HEK293 (cell line): ENCODE measurements at regions not wholly inside any gene's neighbourhood (a gene's known extent, or its start where the extent isn't known, plus 50 kb on each side); places are given as distances from the start of the nearest gene placed in this dataset.

Source experiments
- CTCF ChIA-PET: fragments of 350-600 bp; formaldehyde crosslinking; extraction: SDS; loops from one replicate; lab custom pipeline; 2021; ENCODE audit warnings: antibody characterized with exemption; lab: Yijun Ruan, JAX
- POLR2A ChIA-PET: fragments of 300-600 bp; formaldehyde crosslinking; extraction: SDS; loops from one replicate; lab custom pipeline; 2020; ENCODE audit warnings: antibody characterized with exemption, inconsistent platforms; lab: Yijun Ruan, JAX
- H3K27ac ChIP-seq: fragments of 200-500 bp; sonication (Bioruptor generic); 2 replicates; pipeline ENCODE4 v1.5.1; 2014; ENCODE audit warnings: low read depth, low read length, control low read depth, inconsistent platforms; ENCODE audit errors: extremely low read depth
- H3K36me3 ChIP-seq, 2 experiments: fragments of 200-500 bp in 1 of 2; sonication (Bioruptor generic) in 1 of 2; 1 replicate in 1 of 2; 2 replicates in 1 of 2; pipeline ENCODE4 v1.5.1; 2014 to 2017; ENCODE audit warnings: inconsistent platforms in 2 of 2, low read length in 2 of 2; ENCODE audit not compliant: control insufficient read depth in 2 of 2, insufficient read depth in 1 of 2
- H3K4me1 ChIP-seq: fragments of 200-500 bp; sonication (Bioruptor generic); 2 replicates; pipeline ENCODE4 v1.5.1; 2014; ENCODE audit warnings: mild to moderate bottlenecking, low read length, inconsistent platforms; ENCODE audit not compliant: control insufficient read depth, insufficient read depth
- H3K4me3 ChIP-seq: 2 replicates; pipeline ENCODE4 v1.5.1; 2011; ENCODE audit warnings: low read depth, mild to moderate bottlenecking, control low read depth, low read length, moderate library complexity
- H3K9me3 ChIP-seq: fragments of 200-500 bp; sonication (Bioruptor generic); 2 replicates; pipeline ENCODE4 v1.5.1; 2014; ENCODE audit warnings: low read depth, low read length, inconsistent platforms; ENCODE audit not compliant: control insufficient read depth, insufficient read depth
- MEIS1 ChIP-seq: sonication (generic); formaldehyde crosslinking; IDR thresholded peaks from 2 replicates; pipeline ENCODE4 v1.8.1; 2022; ENCODE audit warnings: missing genetic modification reagents, mild to moderate bottlenecking, borderline replicate concordance
- OVOL3 ChIP-seq: fragments of 450-650 bp; formaldehyde crosslinking; IDR thresholded peaks from 2 replicates; pipeline ENCODE4 v1.5.1; 2016; ENCODE audit warnings: missing biosample characterization, missing genetic modification characterization
- SP3 ChIP-seq: fragments of 450-650 bp; formaldehyde crosslinking; IDR thresholded peaks from 2 replicates; pipeline ENCODE4 v1.5.1; 2016; ENCODE audit warnings: missing biosample characterization, missing genetic modification characterization
- ZEB2 ChIP-seq: fragments of 450-650 bp; formaldehyde crosslinking; IDR thresholded peaks from 2 replicates; pipeline ENCODE4 v1.5.1; 2016; ENCODE audit warnings: missing biosample characterization, missing genetic modification characterization
- ZNF112 ChIP-seq: fragments of 450-650 bp; formaldehyde crosslinking; IDR thresholded peaks from 2 replicates; pipeline ENCODE4 v1.5.0; 2017; ENCODE audit warnings: missing biosample characterization, missing genetic modification characterization
- ZNF138 ChIP-seq: fragments of 450-650 bp; formaldehyde crosslinking; IDR thresholded peaks from 2 replicates; pipeline ENCODE4 v1.5.1; 2016; ENCODE audit warnings: missing biosample characterization, missing genetic modification characterization, borderline replicate concordance
- ZNF169 ChIP-seq: fragments of 450-650 bp; formaldehyde crosslinking; IDR thresholded peaks from 2 replicates; pipeline ENCODE4 v1.5.1; 2016; ENCODE audit warnings: missing biosample characterization, missing genetic modification characterization
- ZNF202 ChIP-seq: fragments of 450-650 bp; formaldehyde crosslinking; IDR thresholded peaks from 2 replicates; pipeline ENCODE4 v1.5.1; 2016; ENCODE audit warnings: missing biosample characterization, missing genetic modification characterization, borderline replicate concordance
- ZNF274 ChIP-seq, 2 experiments: fragments of 200-500 bp in 1 of 2; fragments of 450-650 bp in 1 of 2; sonication (Bioruptor generic) in 1 of 2; formaldehyde crosslinking in 1 of 2; IDR thresholded peaks; 2 replicates each; pipeline versions ENCODE4 v1.5.1 to v1.6.1; 2014 to 2016; ENCODE audit warnings: borderline replicate concordance in 1 of 2, inconsistent platforms in 1 of 2, low read length in 1 of 2, missing biosample characterization in 1 of 2, missing genetic modification characterization in 1 of 2
- ZNF302 ChIP-seq: fragments of 450-650 bp; formaldehyde crosslinking; IDR thresholded peaks from 2 replicates; pipeline ENCODE4 v1.5.1; 2016; ENCODE audit warnings: missing biosample characterization, missing genetic modification characterization, low read depth
- ZNF404 ChIP-seq: fragments of 450-650 bp; formaldehyde crosslinking; IDR thresholded peaks from 2 replicates; pipeline ENCODE4 v1.5.1; 2017; ENCODE audit warnings: missing biosample characterization, missing genetic modification characterization
- ZNF433 ChIP-seq: fragments of 450-650 bp; formaldehyde crosslinking; IDR thresholded peaks from 2 replicates; pipeline ENCODE4 v1.5.1; 2016; ENCODE audit warnings: missing biosample characterization, missing genetic modification characterization, low read depth
- ZNF473 ChIP-seq: fragments of 450-650 bp; formaldehyde crosslinking; IDR thresholded peaks from 2 replicates; pipeline ENCODE4 v1.5.1; 2017; ENCODE audit warnings: missing biosample characterization, missing genetic modification characterization
- ZNF544 ChIP-seq: fragments of 450-650 bp; formaldehyde crosslinking; IDR thresholded peaks from 2 replicates; pipeline ENCODE4 v1.5.0; 2017; ENCODE audit warnings: missing biosample characterization, missing genetic modification characterization
- ZNF560 ChIP-seq: fragments of 450-650 bp; formaldehyde crosslinking; IDR thresholded peaks from 2 replicates; pipeline ENCODE4 v1.5.1; 2017; ENCODE audit warnings: missing biosample characterization, missing genetic modification characterization, borderline replicate concordance
- ZNF610 ChIP-seq: fragments of 450-650 bp; formaldehyde crosslinking; IDR thresholded peaks from 2 replicates; pipeline ENCODE4 v1.5.1; 2016; ENCODE audit warnings: missing biosample characterization, missing genetic modification characterization, borderline replicate concordance
- ZNF621 ChIP-seq: fragments of 450-650 bp; formaldehyde crosslinking; IDR thresholded peaks from 2 replicates; pipeline ENCODE4 v1.5.1; 2017; ENCODE audit warnings: missing biosample characterization, missing genetic modification characterization
- ZNF624 ChIP-seq: fragments of 450-650 bp; formaldehyde crosslinking; IDR thresholded peaks from 2 replicates; pipeline ENCODE4 v1.5.1; 2017; ENCODE audit warnings: missing biosample characterization, missing genetic modification characterization
- ZNF701 ChIP-seq: fragments of 450-650 bp; formaldehyde crosslinking; IDR thresholded peaks from 2 replicates; pipeline ENCODE4 v1.5.1; 2016; ENCODE audit warnings: missing biosample characterization, missing genetic modification characterization
- ZNF785 ChIP-seq: fragments of 450-650 bp; formaldehyde crosslinking; IDR thresholded peaks from 2 replicates; pipeline ENCODE4 v1.5.1; 2016; ENCODE audit warnings: missing biosample characterization, missing genetic modification characterization
- TF ChIP-seq, protein P1 (sequence below): fragments of 450-650 bp; formaldehyde crosslinking; IDR thresholded peaks from 2 replicates; pipeline ENCODE4 v1.5.1; 2016; ENCODE audit warnings: missing biosample characterization, missing genetic modification characterization, low read depth
- TF ChIP-seq, protein P2 (sequence below): fragments of 450-650 bp; formaldehyde crosslinking; IDR thresholded peaks from 2 replicates; pipeline ENCODE4 v1.5.1; 2016; ENCODE audit warnings: missing biosample characterization, missing genetic modification characterization
- TF ChIP-seq, protein P3 (sequence below): fragments of 450-650 bp; formaldehyde crosslinking; IDR thresholded peaks from 2 replicates; pipeline ENCODE4 v1.5.1; 2016; ENCODE audit warnings: missing biosample characterization, missing genetic modification characterization

DNA sequence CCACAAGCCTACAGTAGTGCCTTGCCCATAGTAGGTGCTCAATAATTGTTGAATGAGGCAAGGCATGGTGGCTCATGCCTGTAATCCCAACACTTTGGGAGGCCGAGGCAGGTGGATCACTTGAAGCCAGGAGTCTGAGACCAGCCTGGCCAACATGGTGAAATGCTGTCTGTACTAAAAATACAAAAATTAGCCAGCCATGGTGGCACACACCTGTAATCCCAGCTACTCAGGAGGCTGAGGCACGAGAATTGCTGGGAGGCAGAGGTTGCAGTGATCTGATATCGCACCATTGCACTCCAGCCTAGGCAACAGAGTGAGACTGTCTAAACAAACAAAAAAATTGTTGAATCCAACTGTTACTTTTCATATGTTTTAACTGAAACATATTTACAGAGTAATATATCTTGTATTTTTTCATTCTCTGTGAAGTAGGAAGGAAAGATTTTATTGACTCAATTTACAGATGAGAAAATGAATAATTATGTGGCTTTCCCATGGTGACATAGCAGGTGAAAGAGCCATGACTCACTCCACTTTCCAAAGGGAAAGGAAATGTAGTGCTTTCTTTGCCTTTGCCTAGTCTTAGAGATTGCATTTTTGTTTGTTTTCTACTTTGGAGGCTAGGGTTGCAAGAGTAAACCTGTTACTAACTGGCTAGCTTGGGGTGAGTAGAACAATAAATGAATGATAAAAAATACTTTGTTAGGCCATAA, 95.4 kb upstream of the SLC38A4 start (continued):
- no peak for TF ChIP-seq ZNF169
- TF ChIP-seq ZNF404 (tag by site-specific recombination): no peak
- TF ChIP-seq ZNF202 (tag by site-specific recombination): no peak
- no peak for TF ChIP-seq ZNF473 (tag by site-specific recombination)
- no peak for TF ChIP-seq MEIS1 (CRISPR knock-in tag)
- TF ChIP-seq, protein P1, sequence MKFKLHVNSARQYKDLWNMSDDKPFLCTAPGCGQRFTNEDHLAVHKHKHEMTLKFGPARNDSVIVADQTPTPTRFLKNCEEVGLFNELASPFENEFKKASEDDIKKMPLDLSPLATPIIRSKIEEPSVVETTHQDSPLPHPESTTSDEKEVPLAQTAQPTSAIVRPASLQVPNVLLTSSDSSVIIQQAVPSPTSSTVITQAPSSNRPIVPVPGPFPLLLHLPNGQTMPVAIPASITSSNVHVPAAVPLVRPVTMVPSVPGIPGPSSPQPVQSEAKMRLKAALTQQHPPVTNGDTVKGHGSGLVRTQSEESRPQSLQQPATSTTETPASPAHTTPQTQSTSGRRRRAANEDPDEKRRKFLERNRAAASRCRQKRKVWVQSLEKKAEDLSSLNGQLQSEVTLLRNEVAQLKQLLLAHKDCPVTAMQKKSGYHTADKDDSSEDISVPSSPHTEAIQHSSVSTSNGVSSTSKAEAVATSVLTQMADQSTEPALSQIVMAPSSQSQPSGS (tag by site-specific recombination): no peak
- TF ChIP-seq ZNF433 (tag by site-specific recombination): no peak
- TF ChIP-seq ZNF560 (tag by site-specific recombination): no peak
- TF ChIP-seq ZNF701: no peak
- TF ChIP-seq ZNF302: no peak

DNA sequence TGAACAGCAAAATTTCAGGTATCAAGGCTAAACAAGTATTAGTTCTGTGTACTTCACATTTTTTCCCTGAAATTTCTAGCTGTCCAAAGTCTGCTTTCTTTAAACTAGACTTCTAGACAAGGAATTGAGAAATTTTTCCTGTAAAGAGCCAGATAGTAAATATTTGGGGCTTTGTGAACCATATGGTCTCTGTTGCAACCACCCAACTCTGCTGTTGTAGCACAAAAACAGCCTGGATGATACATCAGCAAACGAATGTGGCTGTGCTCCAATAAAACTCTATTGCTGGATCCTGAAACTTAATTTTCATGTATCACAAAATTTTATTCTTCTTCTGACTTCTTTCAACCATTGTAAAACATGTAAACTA, 96.0 kb upstream of the SLC38A4 start:
- TF ChIP-seq, protein P2, sequence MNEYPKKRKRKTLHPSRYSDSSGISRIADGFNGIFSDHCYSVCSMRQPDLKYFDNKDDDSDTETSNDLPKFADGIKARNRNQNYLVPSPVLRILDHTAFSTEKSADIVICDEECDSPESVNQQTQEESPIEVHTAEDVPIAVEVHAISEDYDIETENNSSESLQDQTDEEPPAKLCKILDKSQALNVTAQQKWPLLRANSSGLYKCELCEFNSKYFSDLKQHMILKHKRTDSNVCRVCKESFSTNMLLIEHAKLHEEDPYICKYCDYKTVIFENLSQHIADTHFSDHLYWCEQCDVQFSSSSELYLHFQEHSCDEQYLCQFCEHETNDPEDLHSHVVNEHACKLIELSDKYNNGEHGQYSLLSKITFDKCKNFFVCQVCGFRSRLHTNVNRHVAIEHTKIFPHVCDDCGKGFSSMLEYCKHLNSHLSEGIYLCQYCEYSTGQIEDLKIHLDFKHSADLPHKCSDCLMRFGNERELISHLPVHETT (tag by site-specific recombination): no peak
- no peak for TF ChIP-seq ZNF112
- TF ChIP-seq, protein P3, sequence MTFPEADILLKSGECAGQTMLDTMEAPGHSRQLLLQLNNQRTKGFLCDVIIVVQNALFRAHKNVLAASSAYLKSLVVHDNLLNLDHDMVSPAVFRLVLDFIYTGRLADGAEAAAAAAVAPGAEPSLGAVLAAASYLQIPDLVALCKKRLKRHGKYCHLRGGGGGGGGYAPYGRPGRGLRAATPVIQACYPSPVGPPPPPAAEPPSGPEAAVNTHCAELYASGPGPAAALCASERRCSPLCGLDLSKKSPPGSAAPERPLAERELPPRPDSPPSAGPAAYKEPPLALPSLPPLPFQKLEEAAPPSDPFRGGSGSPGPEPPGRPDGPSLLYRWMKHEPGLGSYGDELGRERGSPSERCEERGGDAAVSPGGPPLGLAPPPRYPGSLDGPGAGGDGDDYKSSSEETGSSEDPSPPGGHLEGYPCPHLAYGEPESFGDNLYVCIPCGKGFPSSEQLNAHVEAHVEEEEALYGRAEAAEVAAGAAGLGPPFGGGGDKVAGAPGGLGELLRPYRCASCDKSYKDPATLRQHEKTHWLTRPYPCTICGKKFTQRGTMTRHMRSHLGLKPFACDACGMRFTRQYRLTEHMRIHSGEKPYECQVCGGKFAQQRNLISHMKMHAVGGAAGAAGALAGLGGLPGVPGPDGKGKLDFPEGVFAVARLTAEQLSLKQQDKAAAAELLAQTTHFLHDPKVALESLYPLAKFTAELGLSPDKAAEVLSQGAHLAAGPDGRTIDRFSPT (tag by site-specific recombination): no peak
- TF ChIP-seq ZNF274 (IDR thresholded peaks at IDR 0.05; ENCODE audit: low read length): no peak
- no peak for TF ChIP-seq ZNF274 (tag by site-specific recombination; IDR thresholded peaks at IDR 0.05; ENCODE audit: borderline replicate concordance)
- no peak for TF ChIP-seq ZNF544 (tag by site-specific recombination)
- TF ChIP-seq ZNF785: no peak
- no peak for TF ChIP-seq ZNF302
- no peak for TF ChIP-seq ZNF624 (tag by site-specific recombination)
- TF ChIP-seq OVOL3 (tag by site-specific recombination): no peak
- TF ChIP-seq ZNF610 (tag by site-specific recombination): no peak
- no peak for TF ChIP-seq ZNF621
- no peak for TF ChIP-seq ZNF433 (tag by site-specific recombination)
- TF ChIP-seq SP3 (tag by site-specific recombination): no peak
- TF ChIP-seq ZEB2 (tag by site-specific recombination): no peak
- TF ChIP-seq ZNF138 (tag by site-specific recombination): no peak
- Histone ChIP-seq H3K36me3 (no peaks in the 10 kb centered on the region), H3K4me3 (no peak overlapping the region), H3K9me3 (no peaks in the 10 kb centered on the region), H3K27ac (no peak overlapping the region), H3K4me1 (no peaks in the 10 kb centered on the region)
- ChIA-PET POLR2A (no interaction called here), CTCF (no interaction called here)
